Activated naive CD8-positive, alpha-beta T cell treated with anti-CD3 and anti-CD28 coated beads, Interleukin-2, amount 10 ng/mL, durations not matched to agents 7 days and 5 days (primary cell): ENCODE measurements at regions not wholly inside any gene's neighbourhood (a gene's known extent, or its start where the extent isn't known, plus 50 kb on each side); places are given as distances from the start of the nearest gene placed in this dataset.
"Not testable (repeated sequence)": the region's sequence is repeated elsewhere in the genome, so short reads cannot be mapped to it uniquely, and the experiment has no call there.

Experiments
- ATAC-seq: fragments of 150-1000 bp; cut with Tn5 transposase; one replicate; pipeline ENCODE4 v1.10.0; 2021; ENCODE audit warnings: low read depth, moderate library complexity
- POLR2A ChIA-PET: fragments of 350-600 bp; sonication (Branson Sonifier 250); formaldehyde crosslinking; loops from one replicate; lab custom pipeline; 2021; ENCODE audit warnings: antibody characterized with exemption; lab: Charles Lee
- DNase-seq: peaks from one replicate; pipeline ENCODE4 v3.0.0; 2021
- H3K27ac Mint-ChIP-seq: one replicate; pipeline ENCODE4 v1.8.0; 2022; ENCODE audit warnings: mild to moderate bottlenecking, mixed read lengths
- H3K27me3 Mint-ChIP-seq: one replicate; pipeline ENCODE4 v1.8.0; 2022; ENCODE audit warnings: mild to moderate bottlenecking, moderate library complexity, mixed read lengths
- H3K36me3 Mint-ChIP-seq: one replicate; pipeline ENCODE4 v1.8.0; 2021; ENCODE audit warnings: mild to moderate bottlenecking, mixed read lengths
- H3K4me1 Mint-ChIP-seq: one replicate; pipeline ENCODE4 v1.8.0; 2021; ENCODE audit warnings: mixed read lengths
- H3K4me3 Mint-ChIP-seq: one replicate; pipeline ENCODE4 v1.8.0; 2022; ENCODE audit warnings: mild to moderate bottlenecking, moderate library complexity, mixed read lengths
- H3K9me3 Mint-ChIP-seq: one replicate; pipeline ENCODE4 v1.8.0; 2021; ENCODE audit warnings: mixed read lengths

GRCh38 chr3:194873474-194873873 lies 187.8 kb downstream of the FAM43A start:
- H3K4me1 Mint-ChIP-seq, H3K4me3 Mint-ChIP-seq, POLR2A ChIA-PET, ATAC-seq, H3K27me3 Mint-ChIP-seq, DNase-seq, H3K9me3 Mint-ChIP-seq, H3K27ac Mint-ChIP-seq, H3K36me3 Mint-ChIP-seq: not testable (repeated sequence)

- Mint-ChIP-seq H3K27ac (no peak overlapping the region), H3K9me3 (no peaks in the 10 kb centered on the region), H3K36me3 (no peaks in the 10 kb centered on the region), H3K4me1 (no peaks in the 10 kb centered on the region), H3K27me3 (peaks cover 2% of the 10 kb centered on the region), H3K4me3 (no peak overlapping the region)
- DNase-seq (no peak), ATAC-seq (no peak)
- POLR2A ChIA-PET: no interaction called here
Observed at GRCh38 chr3:194874206-194874605, 188.5 kb downstream of the FAM43A start.

- ATAC-seq (no peak), DNase-seq (no peak)
- Mint-ChIP-seq H3K36me3 (no peaks in the 10 kb centered on the region), H3K27ac (no peak overlapping the region), H3K4me1 (peaks cover 4% of the 10 kb centered on the region), H3K4me3 (no peak overlapping the region), H3K9me3 (no peaks in the 10 kb centered on the region), H3K27me3 (peaks cover 2% of the 10 kb centered on the region)
- POLR2A ChIA-PET: no interaction called here
Observed at GRCh38 chr3:194874783-194875182, 189.1 kb downstream of the FAM43A start.

GRCh38 chr3:194875581-194876402 lies 190.1 kb downstream of the FAM43A start:
- Mint-ChIP-seq H3K36me3 (no peaks in the 10 kb centered on the region), H3K27me3 (peaks cover 2% of the 10 kb centered on the region), H3K27ac (no peak overlapping the region), H3K4me3 (no peak overlapping the region), H3K9me3 (no peaks in the 10 kb centered on the region), H3K4me1 (peaks cover 8% of the 10 kb centered on the region)
- DNase-seq (no peak), ATAC-seq (no peak)
- POLR2A ChIA-PET: no interaction called here

- no peak for DNase-seq
- no peaks in the 10 kb centered on the region for H3K36me3 Mint-ChIP-seq
- H3K9me3 Mint-ChIP-seq: no peaks in the 10 kb centered on the region
- no peak for ATAC-seq
- peaks cover 2% of the 10 kb centered on the region for H3K27me3 Mint-ChIP-seq
- POLR2A ChIA-PET: no interaction called here
- H3K4me3 Mint-ChIP-seq: no peak overlapping the region
- peaks cover 8% of the 10 kb centered on the region for H3K4me1 Mint-ChIP-seq
- H3K27ac Mint-ChIP-seq: no peak overlapping the region
Observed at GRCh38 chr3:194876403-194877095, 190.9 kb downstream of the FAM43A start.

GRCh38 chr3:194877291-194878119 lies 191.8 kb downstream of the FAM43A start:
- DNase-seq: no peak
- POLR2A ChIA-PET: no interaction called here
- Mint-ChIP-seq H3K4me1 (peaks cover 8% of the 10 kb centered on the region), H3K4me3 (no peak overlapping the region), H3K27me3 (peaks cover 2% of the 10 kb centered on the region), H3K36me3 (no peaks in the 10 kb centered on the region), H3K27ac (no peak overlapping the region), H3K9me3 (no peaks in the 10 kb centered on the region)
- no peak for ATAC-seq

GRCh38 chr3:194879126-194879877 lies 193.6 kb downstream of the FAM43A start:
- Mint-ChIP-seq H3K36me3 (no peaks in the 10 kb centered on the region), H3K27me3 (peaks cover 4% of the 10 kb centered on the region), H3K4me1 (peaks cover 8% of the 10 kb centered on the region), H3K9me3 (peaks cover 4% of the 10 kb centered on the region), H3K4me3 (no peak overlapping the region), H3K27ac (no peak overlapping the region)
- POLR2A ChIA-PET: no interaction called here
- DNase-seq (no peak), ATAC-seq (no peak)

- H3K36me3 Mint-ChIP-seq: no peaks in the 10 kb centered on the region
- no peak for ATAC-seq
- no peak for DNase-seq
- H3K27ac Mint-ChIP-seq: no peak overlapping the region
- H3K27me3 Mint-ChIP-seq: peaks cover 4% of the 10 kb centered on the region
- peaks cover 8% of the 10 kb centered on the region for H3K9me3 Mint-ChIP-seq
- H3K4me3 Mint-ChIP-seq: no peak overlapping the region
- peaks cover 8% of the 10 kb centered on the region for H3K4me1 Mint-ChIP-seq
- POLR2A ChIA-PET: no interaction called here
Observed at GRCh38 chr3:194879991-194880939, 194.6 kb downstream of the FAM43A start.

GRCh38 chr3:194880940-194881925 lies 195.6 kb downstream of the FAM43A start:
- ATAC-seq: no peak
- Mint-ChIP-seq H3K36me3 (no peaks in the 10 kb centered on the region), H3K27ac (no peak overlapping the region), H3K9me3 (peaks cover 8% of the 10 kb centered on the region), H3K4me1 (peaks cover 8% of the 10 kb centered on the region), H3K27me3 (peaks cover 4% of the 10 kb centered on the region), H3K4me3 (no peak overlapping the region)
- POLR2A ChIA-PET: no interaction called here
- DNase-seq: no peak

- peaks cover 3% of the 10 kb centered on the region for H3K4me1 Mint-ChIP-seq
- peaks cover 9% of the 10 kb centered on the region for H3K9me3 Mint-ChIP-seq
- H3K27me3 Mint-ChIP-seq: peaks cover 2% of the 10 kb centered on the region
- DNase-seq: no peak
- no peak for ATAC-seq
- H3K4me3 Mint-ChIP-seq: no peak overlapping the region
- POLR2A ChIA-PET: no interaction called here
- H3K27ac Mint-ChIP-seq: no peak overlapping the region
- no peaks in the 10 kb centered on the region for H3K36me3 Mint-ChIP-seq
Observed at GRCh38 chr3:194884649-194885315, 199.1 kb downstream of the FAM43A start.

GRCh38 chr3:194885766-194886165 lies 200.1 kb downstream of the FAM43A start:
- H3K36me3 Mint-ChIP-seq: no peaks in the 10 kb centered on the region
- no peak overlapping the region for H3K27ac Mint-ChIP-seq
- H3K4me3 Mint-ChIP-seq: no peak overlapping the region
- H3K4me1 Mint-ChIP-seq: no peaks in the 10 kb centered on the region
- DNase-seq (no peak), ATAC-seq (no peak)
- peaks cover 9% of the 10 kb centered on the region for H3K9me3 Mint-ChIP-seq
- POLR2A ChIA-PET: no interaction called here
- H3K27me3 Mint-ChIP-seq: peaks cover 2% of the 10 kb centered on the region
